ENCODE measurements at regions not wholly inside any gene's neighbourhood (a gene's known extent, or its start where the extent isn't known, plus 50 kb on each side); places are given as distances from the start of the nearest gene placed in this dataset.

GRCh38 chr12:127115468-127116035, 1151.4 kb upstream of the TMEM132C start:
- no TSS peak for BruUV-seq (replicated peaks)
- no peak for DNase-seq
- CTCF ChIA-PET = interaction anchor here (0.7 kb wide), 1 partner anchor 683 kb away, joined by 3 read pairs; no protein-coding TSS in a partner anchor
- intact Hi-C loops (cut with micrococcal nuclease; ENCODE audit: unreplicated experiment) = loop anchor here (10.0 kb wide), 1 partner anchor 179 kb away; no protein-coding TSS in a partner anchor
- Mint-ChIP-seq H3K4me1 (ENCODE audit: low read depth, unreplicated experiment) (no peaks in the 10 kb centered on the region), H3K36me3 (ENCODE audit: insufficient read depth, unreplicated experiment) (no peaks in the 10 kb centered on the region), H3K9me3 (ENCODE audit: low read depth, unreplicated experiment) (no peaks in the 10 kb centered on the region), H3K27me3 (ENCODE audit: unreplicated experiment) (no peaks in the 10 kb centered on the region), H3K27ac (ENCODE audit: unreplicated experiment) (no peak overlapping the region), H3K4me3 (ENCODE audit: low read depth, unreplicated experiment) (no peak overlapping the region)
- TF ChIP-seq CTCF (IDR thresholded peaks at IDR 0.05; ENCODE audit: unreplicated experiment) = no peak

GRCh38 chr12:127118251-127118650, 1148.7 kb upstream of the TMEM132C start:
- Mint-ChIP-seq H3K9me3 (ENCODE audit: low read depth, unreplicated experiment) (no peaks in the 10 kb centered on the region), H3K36me3 (ENCODE audit: insufficient read depth, unreplicated experiment) (no peaks in the 10 kb centered on the region), H3K27me3 (ENCODE audit: unreplicated experiment) (no peaks in the 10 kb centered on the region), H3K27ac (ENCODE audit: unreplicated experiment) (no peak overlapping the region), H3K4me1 (ENCODE audit: low read depth, unreplicated experiment) (no peaks in the 10 kb centered on the region), H3K4me3 (ENCODE audit: low read depth, unreplicated experiment) (no peak overlapping the region)
- TF ChIP-seq CTCF (IDR thresholded peaks at IDR 0.05; ENCODE audit: unreplicated experiment) = no peak
- BruUV-seq (replicated peaks) = no TSS peak
- intact Hi-C loops (cut with micrococcal nuclease; ENCODE audit: unreplicated experiment) = loop anchor here (10.0 kb wide), 1 partner anchor 177 kb away; no protein-coding TSS in a partner anchor
- no peak for DNase-seq
- CTCF ChIA-PET = no interaction called here

GRCh38 chr12:127119600-127120140, 1147.3 kb upstream of the TMEM132C start:
- Mint-ChIP-seq H3K4me1 (ENCODE audit: low read depth, unreplicated experiment) (no peaks in the 10 kb centered on the region), H3K27ac (ENCODE audit: unreplicated experiment) (no peak overlapping the region), H3K36me3 (ENCODE audit: insufficient read depth, unreplicated experiment) (no peaks in the 10 kb centered on the region), H3K27me3 (ENCODE audit: unreplicated experiment) (no peaks in the 10 kb centered on the region), H3K9me3 (ENCODE audit: low read depth, unreplicated experiment) (no peaks in the 10 kb centered on the region), H3K4me3 (ENCODE audit: low read depth, unreplicated experiment) (no peak overlapping the region)
- no TSS peak for BruUV-seq (replicated peaks)
- intact Hi-C loops (cut with micrococcal nuclease; ENCODE audit: unreplicated experiment) = loop anchor here (10.0 kb wide), 1 partner anchor 175 kb away; no protein-coding TSS in a partner anchor
- no peak for DNase-seq
- TF ChIP-seq CTCF (IDR thresholded peaks at IDR 0.05; ENCODE audit: unreplicated experiment) = no peak
- CTCF ChIA-PET = no interaction called here

- intact Hi-C loops (cut with micrococcal nuclease; ENCODE audit: unreplicated experiment) = no loop called here
- no peak overlapping the region for H3K27ac Mint-ChIP-seq (ENCODE audit: unreplicated experiment)
- no peak overlapping the region for H3K4me3 Mint-ChIP-seq (ENCODE audit: low read depth, unreplicated experiment)
- H3K27me3 Mint-ChIP-seq (ENCODE audit: unreplicated experiment) = no peaks in the 10 kb centered on the region
- BruUV-seq (replicated peaks) = no TSS peak
- no peaks in the 10 kb centered on the region for H3K4me1 Mint-ChIP-seq (ENCODE audit: low read depth, unreplicated experiment)
- no peak for TF ChIP-seq CTCF (IDR thresholded peaks at IDR 0.05; ENCODE audit: unreplicated experiment)
- DNase-seq = no peak
- no peaks in the 10 kb centered on the region for H3K9me3 Mint-ChIP-seq (ENCODE audit: low read depth, unreplicated experiment)
- no peaks in the 10 kb centered on the region for H3K36me3 Mint-ChIP-seq (ENCODE audit: insufficient read depth, unreplicated experiment)
- CTCF ChIA-PET = no interaction called here
Measured at GRCh38 chr12:127120851-127121250, 1146.1 kb upstream of the TMEM132C start.
